Mesenchymal stem cell (in vitro differentiated cells and primary cell): ENCODE measurements at regions not wholly inside any gene's neighbourhood (a gene's known extent, or its start where the extent isn't known, plus 50 kb on each side); places are given as distances from the start of the nearest gene placed in this dataset.

Source experiments
- DNase-seq: peaks from one replicate; pipeline ENCODE4 v3.0.0-alpha.2; 2013
- H2AFZ ChIP-seq: one replicate; pipeline ENCODE4 v1.6.1; 2013; ENCODE audit warnings: low read depth, mild to moderate bottlenecking, control low read depth, inconsistent platforms, low read length, moderate library complexity
- H2AK5ac ChIP-seq: 2 replicates; pipeline ENCODE4 v1.6.1; 2013; ENCODE audit warnings: low read length, moderate library complexity, mild to moderate bottlenecking, inconsistent platforms; ENCODE audit not compliant: severe bottlenecking
- H2BK120ac ChIP-seq: one replicate; pipeline ENCODE4 v1.6.1; 2013; ENCODE audit warnings: low read depth, mild to moderate bottlenecking, inconsistent platforms, low read length, moderate library complexity
- H2BK12ac ChIP-seq, 2 experiments: one replicate each; pipeline ENCODE4 v1.6.1; 2013; ENCODE audit warnings: inconsistent platforms in 2 of 2, low read length in 2 of 2, mild to moderate bottlenecking in 2 of 2, moderate library complexity in 2 of 2, control low read depth in 1 of 2
- H2BK15ac ChIP-seq: one replicate; pipeline ENCODE4 v1.6.1; 2013; ENCODE audit warnings: mild to moderate bottlenecking, low read depth, inconsistent platforms; ENCODE audit not compliant: poor library complexity, severe bottlenecking
- H2BK5ac ChIP-seq: 2 replicates; pipeline ENCODE4 v1.6.1; 2013; ENCODE audit warnings: low read depth, mild to moderate bottlenecking, low read length, control low read depth, inconsistent platforms; ENCODE audit not compliant: poor library complexity, severe bottlenecking
- H3K14ac ChIP-seq, 2 experiments: one replicate each; pipeline ENCODE4 v1.6.1; 2013; ENCODE audit warnings: inconsistent platforms in 2 of 2, low read length in 2 of 2, control low read depth in 1 of 2, mild to moderate bottlenecking in 1 of 2, moderate library complexity in 1 of 2
- H3K18ac ChIP-seq, 2 experiments: one replicate each; pipeline ENCODE4 v1.6.1; 2013; ENCODE audit warnings: inconsistent platforms in 2 of 2, low read length in 2 of 2, control low read depth in 1 of 2, low read depth in 1 of 2, mild to moderate bottlenecking in 1 of 2
- H3K23ac ChIP-seq, 2 experiments: one replicate each; pipeline ENCODE4 v1.6.1; 2013; ENCODE audit warnings: inconsistent platforms in 2 of 2, low read length in 2 of 2, mild to moderate bottlenecking in 2 of 2, moderate library complexity in 2 of 2, control low read depth in 1 of 2
- H3K27ac ChIP-seq: 2 replicates; pipeline ENCODE4 v1.5.1; 2013; ENCODE audit warnings: mild to moderate bottlenecking, moderate library complexity, low read length, control low read depth, inconsistent platforms; ENCODE audit not compliant: poor library complexity, severe bottlenecking
- H3K27me3 ChIP-seq, 2 experiments: 2 replicates each; pipeline versions ENCODE4 v1.6.1 to v1.7.0; 2013; ENCODE audit warnings: low read length in 2 of 2, mild to moderate bottlenecking in 2 of 2, moderate library complexity in 2 of 2, control low read depth in 1 of 2, inconsistent platforms in 1 of 2; ENCODE audit not compliant: control insufficient read depth in 1 of 2, insufficient read depth in 1 of 2
- H3K36me3 ChIP-seq, 2 experiments: 2 replicates each; pipeline versions ENCODE4 v1.6.1 to v1.7.0; 2013; ENCODE audit warnings: low read length in 2 of 2, control low read depth in 1 of 2, inconsistent platforms in 1 of 2, low read depth in 1 of 2, mild to moderate bottlenecking in 1 of 2; ENCODE audit not compliant: insufficient read depth in 2 of 2, control insufficient read depth in 1 of 2
- H3K4ac ChIP-seq, 2 experiments: one replicate each; pipeline ENCODE4 v1.6.1; 2013; ENCODE audit warnings: inconsistent platforms in 2 of 2, low read length in 2 of 2, mild to moderate bottlenecking in 2 of 2, moderate library complexity in 2 of 2, control low read depth in 1 of 2, low read depth in 1 of 2
- H3K4me1 ChIP-seq: 2 replicates; pipeline ENCODE4 v1.6.1; 2013; ENCODE audit warnings: low read depth, low read length, control low read depth; ENCODE audit not compliant: control insufficient read depth, insufficient read depth
- H3K4me2 ChIP-seq: 2 replicates; pipeline ENCODE4 v1.6.1; 2013; ENCODE audit warnings: low read length, mild to moderate bottlenecking, inconsistent platforms; ENCODE audit not compliant: poor library complexity, severe bottlenecking
- H3K4me3 ChIP-seq, 2 experiments: 2 replicates each; pipeline versions ENCODE4 v1.5.1 to v1.7.0; 2013; ENCODE audit warnings: low read length in 2 of 2, mild to moderate bottlenecking in 2 of 2, control low read depth in 1 of 2, low read depth in 1 of 2; ENCODE audit not compliant: insufficient read depth in 1 of 2
- H3K79me1 ChIP-seq: replicated peaks from 2 replicates; pipeline ENCODE4 v1.6.1; 2013; ENCODE audit warnings: mild to moderate bottlenecking, control low read depth, low read length, inconsistent platforms; ENCODE audit not compliant: poor library complexity, severe bottlenecking
- H3K9ac ChIP-seq: 2 replicates; pipeline ENCODE4 v1.7.0; 2013; ENCODE audit warnings: mild to moderate bottlenecking, low read length, moderate library complexity
- H3K9me3 ChIP-seq: 2 replicates; pipeline ENCODE4 v1.7.0; 2013; ENCODE audit warnings: mild to moderate bottlenecking, low read length; ENCODE audit not compliant: control insufficient read depth
- H4K8ac ChIP-seq: one replicate; pipeline ENCODE4 v1.6.1; 2013; ENCODE audit warnings: inconsistent platforms, mild to moderate bottlenecking, low read length, moderate library complexity
- H4K91ac ChIP-seq: one replicate; pipeline ENCODE4 v1.6.1; 2013; ENCODE audit warnings: mild to moderate bottlenecking, low read length, inconsistent platforms
- WGBS: methylation state at CpG from one replicate; pipeline ENCODE4 v1.1.7; 2013; ENCODE audit warnings: mixed read lengths; 5-methylcytosine and 5-hydroxymethylcytosine counted together

- Histone ChIP-seq H3K4me1 (peaks cover 1% of the 10 kb centered on the region), H2BK15ac (no peak overlapping the region), H2BK120ac (no peak overlapping the region), H4K8ac (peak overlapping the region; percentile 57), H3K36me3 (peaks cover 0 to 18% of the 10 kb centered on the region in 2 experiments), H2AFZ (no peak overlapping the region), H3K18ac (no peak overlapping the region), H3K4me3 (no peak overlapping the region), H2BK5ac (no peak overlapping the region), H4K91ac (no peak overlapping the region), H3K9ac (peak overlapping the region; percentile 83), H3K14ac (no peak overlapping the region), H3K4me2 (no peak overlapping the region), H3K9me3 (no peaks in the 10 kb centered on the region), H2BK12ac (peak overlapping the region in 1 of 2 experiments; percentile 50), H3K27ac (no peak overlapping the region), H3K27me3 (no peaks in the 10 kb centered on the region), H3K79me1 (peaks cover 8% of the 10 kb centered on the region), H3K4ac (no peak overlapping the region), H3K23ac (no peak overlapping the region), H2AK5ac (peak overlapping the region; percentile 72)
- 74% methylated on average over 6 of the region's 6 CpGs for WGBS
- peak; percentile 86 for DNase-seq
Measured at GRCh38 chr4:128468123-128468989, 180.7 kb upstream of the PGRMC2 start.

- Histone ChIP-seq H2BK5ac (no peak overlapping the region), H4K8ac (no peak overlapping the region), H3K14ac (no peak overlapping the region), H2AFZ (no peak overlapping the region), H3K23ac (no peak overlapping the region), H3K4me3 (no peak overlapping the region), H2AK5ac (no peak overlapping the region), H3K27ac (no peak overlapping the region), H3K4ac (no peak overlapping the region), H3K18ac (no peak overlapping the region), H3K36me3 (peaks cover 0 to 9% of the 10 kb centered on the region in 2 experiments), H3K4me1 (peaks cover 3% of the 10 kb centered on the region), H3K9ac (no peak overlapping the region), H3K4me2 (no peak overlapping the region), H3K27me3 (no peaks in the 10 kb centered on the region), H2BK120ac (no peak overlapping the region), H2BK15ac (no peak overlapping the region), H2BK12ac (no peak overlapping the region), H3K79me1 (peaks cover 12% of the 10 kb centered on the region), H4K91ac (no peak overlapping the region), H3K9me3 (no peaks in the 10 kb centered on the region)
- WGBS, result 89% methylated on average over 1 of the region's 2 CpGs
- DNase-seq, result no peak
Measured at GRCh38 chr4:128465523-128465922, 177.9 kb upstream of the PGRMC2 start.

GRCh38 chr4:128463006-128463405 lies 175.4 kb upstream of the PGRMC2 start:
- Histone ChIP-seq H3K18ac (no peak overlapping the region), H3K36me3 (peaks cover 0 to 6% of the 10 kb centered on the region in 2 experiments), H4K8ac (no peak overlapping the region), H2BK15ac (no peak overlapping the region), H2BK12ac (no peak overlapping the region), H3K4me2 (no peak overlapping the region), H3K9ac (no peak overlapping the region), H2AFZ (no peak overlapping the region), H3K4me3 (no peak overlapping the region), H2BK5ac (no peak overlapping the region), H3K14ac (no peak overlapping the region), H3K79me1 (peaks cover 13% of the 10 kb centered on the region), H4K91ac (no peak overlapping the region), H2BK120ac (no peak overlapping the region), H3K9me3 (no peaks in the 10 kb centered on the region), H3K27ac (no peak overlapping the region), H3K23ac (no peak overlapping the region), H3K4me1 (peaks cover 4% of the 10 kb centered on the region), H3K4ac (no peak overlapping the region), H2AK5ac (no peak overlapping the region), H3K27me3 (no peaks in the 10 kb centered on the region)
- WGBS, result 100% methylated on average over 2 of the region's 2 CpGs
- DNase-seq, result no peak

GRCh38 chr4:128462103-128462783 lies 174.6 kb upstream of the PGRMC2 start:
- Histone ChIP-seq H3K4me3 (no peak overlapping the region), H3K27me3 (no peaks in the 10 kb centered on the region), H2BK5ac (no peak overlapping the region), H2BK120ac (no peak overlapping the region), H3K4ac (no peak overlapping the region), H3K9ac (no peak overlapping the region), H4K8ac (no peak overlapping the region), H3K18ac (no peak overlapping the region), H3K4me2 (no peak overlapping the region), H2BK12ac (no peak overlapping the region), H3K36me3 (peaks cover 0 to 6% of the 10 kb centered on the region in 2 experiments), H2BK15ac (no peak overlapping the region), H3K27ac (peak overlapping the region; percentile 89), H3K23ac (no peak overlapping the region), H3K79me1 (peaks cover 12% of the 10 kb centered on the region), H2AK5ac (no peak overlapping the region), H3K9me3 (no peaks in the 10 kb centered on the region), H3K14ac (no peak overlapping the region), H3K4me1 (peaks cover 4% of the 10 kb centered on the region), H2AFZ (no peak overlapping the region), H4K91ac (no peak overlapping the region)
- WGBS, result 94% methylated on average over 7 of the region's 8 CpGs
- no peak for DNase-seq
